Vagina (tissue), 2 donors: ENCODE measurements at regions not wholly inside any gene's neighbourhood (a gene's known extent, or its start where the extent isn't known, plus 50 kb on each side); places are given as distances from the start of the nearest gene placed in this dataset.

Experiments
- POLR2A ChIP-seq, 2 donors: fragments of 450-650 bp; IDR thresholded peaks; one replicate each; pipeline ENCODE4 v1.6.1; 2017; ENCODE audit warnings: antibody characterized with exemption in 2 of 2, mild to moderate bottlenecking in 2 of 2, moderate library complexity in 2 of 2
- POLR2AphosphoS5 ChIP-seq, 2 donors: sonication (generic); formaldehyde crosslinking; IDR thresholded peaks; one replicate each; pipeline ENCODE4 v1.9.0; 2017; ENCODE audit warnings: antibody characterized with exemption in 2 of 2, mild to moderate bottlenecking in 2 of 2, low read depth in 1 of 2; ENCODE audit not compliant: insufficient read depth in 1 of 2
- TF ChIP-seq, protein P1 (sequence below), 3 experiments: fragments of 450-650 bp in 2 of 3; fragments of 200-600 bp in 1 of 3; sonication (generic) in 1 of 3; IDR thresholded peaks; one replicate each; pipeline ENCODE4 v1.5.1; 2017 to 2019; ENCODE audit warnings: antibody characterized with exemption in 3 of 3, mild to moderate bottlenecking in 2 of 3, moderate library complexity in 2 of 3

DNA sequence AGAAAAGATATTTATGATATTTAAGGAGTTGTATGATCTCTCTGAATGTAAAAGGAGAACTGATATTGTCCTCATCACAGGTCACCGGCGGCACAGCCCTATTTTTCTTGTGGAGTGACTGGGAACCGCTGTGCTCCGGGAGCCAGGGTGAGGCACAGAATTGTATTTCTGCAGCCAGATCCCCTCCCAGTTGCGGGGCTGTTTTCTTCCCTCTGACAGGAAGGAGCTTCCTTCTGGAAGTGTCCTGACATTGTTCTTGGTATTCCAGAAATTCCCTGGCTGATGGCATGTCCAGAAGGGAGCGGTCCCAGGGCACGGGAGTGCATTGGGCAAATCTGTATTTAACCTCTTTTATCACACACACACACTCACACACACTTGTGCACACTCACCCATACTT is 268.6 kb upstream of the FOXF1 start:
- TF ChIP-seq, protein P1, sequence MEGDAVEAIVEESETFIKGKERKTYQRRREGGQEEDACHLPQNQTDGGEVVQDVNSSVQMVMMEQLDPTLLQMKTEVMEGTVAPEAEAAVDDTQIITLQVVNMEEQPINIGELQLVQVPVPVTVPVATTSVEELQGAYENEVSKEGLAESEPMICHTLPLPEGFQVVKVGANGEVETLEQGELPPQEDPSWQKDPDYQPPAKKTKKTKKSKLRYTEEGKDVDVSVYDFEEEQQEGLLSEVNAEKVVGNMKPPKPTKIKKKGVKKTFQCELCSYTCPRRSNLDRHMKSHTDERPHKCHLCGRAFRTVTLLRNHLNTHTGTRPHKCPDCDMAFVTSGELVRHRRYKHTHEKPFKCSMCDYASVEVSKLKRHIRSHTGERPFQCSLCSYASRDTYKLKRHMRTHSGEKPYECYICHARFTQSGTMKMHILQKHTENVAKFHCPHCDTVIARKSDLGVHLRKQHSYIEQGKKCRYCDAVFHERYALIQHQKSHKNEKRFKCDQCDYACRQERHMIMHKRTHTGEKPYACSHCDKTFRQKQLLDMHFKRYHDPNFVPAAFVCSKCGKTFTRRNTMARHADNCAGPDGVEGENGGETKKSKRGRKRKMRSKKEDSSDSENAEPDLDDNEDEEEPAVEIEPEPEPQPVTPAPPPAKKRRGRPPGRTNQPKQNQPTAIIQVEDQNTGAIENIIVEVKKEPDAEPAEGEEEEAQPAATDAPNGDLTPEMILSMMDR (IDR thresholded peaks at IDR 0.05) = no peak
- TF ChIP-seq POLR2A (IDR thresholded peaks at IDR 0.05) = no peak
- no peak for TF ChIP-seq POLR2AphosphoS5 (IDR thresholded peaks at IDR 0.05; ENCODE audit: insufficient read depth in 1 of 2, low read depth in 1 of 2)
